ENCODE measurements at regions not wholly inside any gene's neighbourhood (a gene's known extent, or its start where the extent isn't known, plus 50 kb on each side); places are given as distances from the start of the nearest gene placed in this dataset.

- TF ChIP-seq POLR2A (IDR thresholded peaks at IDR 0.05) (no peak), CTCF (IDR thresholded peaks at IDR 0.05) (no peak), POLR2AphosphoS5 (IDR thresholded peaks at IDR 0.05) (no peak)
Measured at GRCh38 chr11:116636341-116636929, 136.4 kb downstream of the BUD13 start.

All from suprapubic skin (tissue), 4 donors.